BJ (cell line): ENCODE measurements at regions not wholly inside any gene's neighbourhood (a gene's known extent, or its start where the extent isn't known, plus 50 kb on each side); places are given as distances from the start of the nearest gene placed in this dataset.
"Not testable (repeated sequence)": the region's sequence is repeated elsewhere in the genome, so short reads cannot be mapped to it uniquely, and the experiment has no call there.

Experiments used
- CTCF ChIA-PET: fragments of 350-600 bp; formaldehyde crosslinking; extraction: SDS; loops from one replicate; lab custom pipeline; 2021; ENCODE audit warnings: antibody characterized with exemption, inconsistent platforms; lab: Yijun Ruan, JAX
- POLR2A ChIA-PET: fragments of 300-600 bp; sonication (Branson Sonifier 250); formaldehyde crosslinking; extraction: SDS; loops from one replicate; lab custom pipeline; 2021; ENCODE audit warnings: antibody characterized with exemption; lab: Charles Lee
- DNase-seq: peaks from one replicate; pipeline ENCODE4 v3.0.0-alpha.2; 2011; ENCODE audit warnings: low read depth
- H3K27me3 ChIP-seq: 2 replicates; pipeline ENCODE4 v1.6.0; 2011; ENCODE audit warnings: low read length; ENCODE audit not compliant: control insufficient read depth, insufficient read depth
- H3K36me3 ChIP-seq: 2 replicates; pipeline ENCODE4 v1.5.1; 2011; ENCODE audit warnings: low read length; ENCODE audit not compliant: control insufficient read depth, insufficient read depth
- H3K4me3 ChIP-seq: 2 replicates; pipeline ENCODE4 v1.5.1; 2011; ENCODE audit warnings: low read depth, mild to moderate bottlenecking, control low read depth, low read length
- CTCF ChIP-seq: IDR thresholded peaks from 2 replicates; pipeline ENCODE4 v1.5.1; 2011; ENCODE audit warnings: low read depth, mild to moderate bottlenecking, control low read depth, inconsistent platforms, low read length, moderate library complexity; ENCODE audit not compliant: insufficient read depth

DNA sequence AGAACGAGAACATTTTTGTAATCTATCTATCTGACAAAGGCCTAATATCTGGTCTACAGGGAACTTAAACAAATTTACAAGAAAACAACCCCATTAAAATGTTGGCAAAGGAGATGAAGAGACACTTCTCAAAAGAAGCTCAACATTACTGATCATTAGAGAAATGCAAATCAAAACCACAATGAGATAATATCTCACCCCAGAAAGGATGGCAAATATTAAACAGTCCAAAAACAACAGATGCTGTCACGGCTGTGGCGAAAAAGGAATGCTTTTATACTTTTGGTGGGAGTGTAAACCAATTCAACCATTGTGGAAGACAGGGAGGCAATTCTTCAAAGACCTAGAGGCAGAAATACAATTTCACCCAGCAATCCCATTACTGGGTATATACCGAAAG, 2284.8 kb downstream of the ARAP2 start:
- DNase-seq = peak; percentile 28
- Histone ChIP-seq H3K27me3 (no peaks in the 10 kb centered on the region), H3K36me3 (no peaks in the 10 kb centered on the region), H3K4me3 (no peak overlapping the region)
- TF ChIP-seq CTCF = no peak
- POLR2A ChIA-PET = no interaction called here
- CTCF ChIA-PET = no interaction called here

- H3K4me3 ChIP-seq = no peak overlapping the region
- ChIA-PET CTCF (no interaction called here), POLR2A (no interaction called here)
- TF ChIP-seq CTCF = no peak
- peak; percentile 20 for DNase-seq
- no peaks in the 10 kb centered on the region for H3K36me3 ChIP-seq
- H3K27me3 ChIP-seq = no peaks in the 10 kb centered on the region
Measured at GRCh38 chr4:33961761-33962160, 2282.6 kb downstream of the ARAP2 start.

GRCh38 chr4:33966808-33967207, 2277.5 kb downstream of the ARAP2 start:
- H3K36me3 ChIP-seq = no peaks in the 10 kb centered on the region
- TF ChIP-seq CTCF = no peak
- ChIA-PET CTCF (interaction anchor here (1.0 kb wide), 1 partner anchor 10 kb away, joined by 3 read pairs; no protein-coding TSS in a partner anchor), POLR2A (no interaction called here)
- no peak for DNase-seq
- no peak overlapping the region for H3K4me3 ChIP-seq
- no peaks in the 10 kb centered on the region for H3K27me3 ChIP-seq

GRCh38 chr4:33974270-33974669, 2270.0 kb downstream of the ARAP2 start:
- TF ChIP-seq CTCF = no peak
- ChIA-PET CTCF (no interaction called here), POLR2A (no interaction called here)

GRCh38 chr4:33975995-33976394, 2268.3 kb downstream of the ARAP2 start:
- no peak overlapping the region for H3K4me3 ChIP-seq
- ChIA-PET CTCF (interaction anchor here (1.1 to 1.3 kb wide), 2 partner anchors 10 to 15 kb away, joined by 3 read pairs; no protein-coding TSS in a partner anchor), POLR2A (no interaction called here)
- H3K36me3 ChIP-seq = no peaks in the 10 kb centered on the region
- no peaks in the 10 kb centered on the region for H3K27me3 ChIP-seq
- DNase-seq = no peak
- TF ChIP-seq CTCF = no peak

More at GRCh38 chr4:33974270-33974669, 2270.0 kb downstream of the ARAP2 start:
- Histone ChIP-seq H3K36me3 (no peaks in the 10 kb centered on the region), H3K27me3 (no peaks in the 10 kb centered on the region), H3K4me3 (no peak overlapping the region)
- no peak for DNase-seq

DNA sequence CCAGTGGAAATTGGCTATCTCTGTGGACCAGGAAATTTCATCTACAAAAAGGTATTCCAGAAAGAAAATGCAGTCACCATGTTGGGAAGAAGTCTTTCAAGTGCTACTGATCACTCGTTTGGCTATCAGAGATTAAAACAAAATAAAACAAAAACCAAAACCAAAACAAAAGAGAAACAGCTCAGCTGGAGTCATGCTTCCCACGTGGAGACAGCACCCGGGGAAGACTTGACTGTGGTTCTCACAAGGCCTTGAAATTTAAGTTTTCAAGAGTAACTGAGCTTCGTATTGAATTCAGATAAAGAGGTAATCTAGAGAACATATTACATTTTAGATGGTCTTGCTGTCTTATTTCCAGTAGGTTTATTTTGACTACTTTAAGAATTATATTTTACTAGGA, 2264.5 kb downstream of the ARAP2 start:
- H3K36me3 ChIP-seq, DNase-seq, CTCF ChIA-PET, POLR2A ChIA-PET, H3K4me3 ChIP-seq, H3K27me3 ChIP-seq: not testable (repeated sequence)
